ENCODE measurements at regions not wholly inside any gene's neighbourhood (a gene's known extent, or its start where the extent isn't known, plus 50 kb on each side); places are given as distances from the start of the nearest gene placed in this dataset.

DNA sequence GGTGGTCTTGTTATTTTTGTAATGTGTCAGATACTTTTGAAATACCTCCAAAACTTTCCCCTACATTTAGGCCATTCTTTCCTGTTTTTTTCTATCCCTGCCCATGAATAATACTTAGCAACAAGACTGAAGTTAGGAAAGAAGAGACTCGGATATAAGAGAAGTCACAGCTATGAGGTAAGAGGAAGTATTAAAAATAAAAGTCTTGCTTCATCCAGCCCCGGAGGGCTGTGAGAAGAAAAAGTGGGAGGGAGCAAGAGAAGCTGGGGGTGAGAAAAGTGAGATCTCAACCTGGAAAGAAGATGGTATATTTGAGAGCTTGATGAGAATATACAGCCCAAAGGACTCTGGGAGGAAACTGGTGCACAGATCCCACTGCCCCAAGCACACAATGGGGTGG, 213.5 kb upstream of the CDIN1 start:
- no peaks in the 10 kb centered on the region for H3K36me3 Mint-ChIP-seq (ENCODE audit: low read depth)
- TF ChIP-seq, protein P1, sequence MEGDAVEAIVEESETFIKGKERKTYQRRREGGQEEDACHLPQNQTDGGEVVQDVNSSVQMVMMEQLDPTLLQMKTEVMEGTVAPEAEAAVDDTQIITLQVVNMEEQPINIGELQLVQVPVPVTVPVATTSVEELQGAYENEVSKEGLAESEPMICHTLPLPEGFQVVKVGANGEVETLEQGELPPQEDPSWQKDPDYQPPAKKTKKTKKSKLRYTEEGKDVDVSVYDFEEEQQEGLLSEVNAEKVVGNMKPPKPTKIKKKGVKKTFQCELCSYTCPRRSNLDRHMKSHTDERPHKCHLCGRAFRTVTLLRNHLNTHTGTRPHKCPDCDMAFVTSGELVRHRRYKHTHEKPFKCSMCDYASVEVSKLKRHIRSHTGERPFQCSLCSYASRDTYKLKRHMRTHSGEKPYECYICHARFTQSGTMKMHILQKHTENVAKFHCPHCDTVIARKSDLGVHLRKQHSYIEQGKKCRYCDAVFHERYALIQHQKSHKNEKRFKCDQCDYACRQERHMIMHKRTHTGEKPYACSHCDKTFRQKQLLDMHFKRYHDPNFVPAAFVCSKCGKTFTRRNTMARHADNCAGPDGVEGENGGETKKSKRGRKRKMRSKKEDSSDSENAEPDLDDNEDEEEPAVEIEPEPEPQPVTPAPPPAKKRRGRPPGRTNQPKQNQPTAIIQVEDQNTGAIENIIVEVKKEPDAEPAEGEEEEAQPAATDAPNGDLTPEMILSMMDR (IDR thresholded peaks at IDR 0.05; ENCODE audit: unreplicated experiment in 3 of 3): no peak
- no peaks in the 10 kb centered on the region for H3K27me3 Mint-ChIP-seq (ENCODE audit: low read depth)
- no peaks in the 10 kb centered on the region for H3K9me3 Mint-ChIP-seq
- H3K27ac Mint-ChIP-seq: no peak overlapping the region
- peaks cover 26% of the 10 kb centered on the region for H3K4me1 Mint-ChIP-seq
- H3K4me3 Mint-ChIP-seq: no peak overlapping the region

DNA sequence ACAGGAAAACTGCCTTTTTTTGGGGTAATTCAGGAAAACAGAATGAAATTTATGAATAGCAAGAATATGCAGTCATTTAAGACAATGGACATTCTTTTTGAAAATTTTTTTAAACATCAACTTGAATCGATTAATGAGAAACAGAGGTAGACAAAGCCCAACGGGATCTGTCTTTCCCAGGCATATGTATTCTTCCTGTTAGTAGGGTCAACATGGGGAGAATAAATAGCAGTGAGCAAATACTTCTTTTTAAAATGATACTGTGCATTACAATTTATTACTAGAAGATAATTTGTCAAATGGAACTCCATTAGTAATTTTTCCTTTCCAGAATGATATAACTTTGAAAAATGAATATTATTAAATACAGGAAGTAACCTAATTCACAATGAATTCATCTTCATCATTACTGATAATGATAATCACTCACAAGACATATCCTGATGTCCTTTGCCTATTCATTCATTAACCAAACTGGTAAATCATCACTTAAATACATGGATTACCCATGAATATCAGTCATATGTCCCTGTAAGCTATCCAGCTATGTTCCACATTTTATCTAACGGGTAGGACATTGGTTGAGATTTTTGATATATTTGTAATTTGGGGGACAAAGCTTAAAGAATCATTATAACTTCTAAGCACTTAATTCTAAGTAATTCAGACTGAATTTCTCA, 209.2 kb upstream of the CDIN1 start:
- Mint-ChIP-seq H3K27me3 (ENCODE audit: low read depth) (no peaks in the 10 kb centered on the region), H3K4me1 (peaks cover 3% of the 10 kb centered on the region), H3K4me3 (no peak overlapping the region), H3K27ac (no peak overlapping the region), H3K36me3 (ENCODE audit: low read depth) (no peaks in the 10 kb centered on the region), H3K9me3 (no peaks in the 10 kb centered on the region)
- TF ChIP-seq, protein P1 (IDR thresholded peaks at IDR 0.05; ENCODE audit: unreplicated experiment in 3 of 3): no peak

DNA sequence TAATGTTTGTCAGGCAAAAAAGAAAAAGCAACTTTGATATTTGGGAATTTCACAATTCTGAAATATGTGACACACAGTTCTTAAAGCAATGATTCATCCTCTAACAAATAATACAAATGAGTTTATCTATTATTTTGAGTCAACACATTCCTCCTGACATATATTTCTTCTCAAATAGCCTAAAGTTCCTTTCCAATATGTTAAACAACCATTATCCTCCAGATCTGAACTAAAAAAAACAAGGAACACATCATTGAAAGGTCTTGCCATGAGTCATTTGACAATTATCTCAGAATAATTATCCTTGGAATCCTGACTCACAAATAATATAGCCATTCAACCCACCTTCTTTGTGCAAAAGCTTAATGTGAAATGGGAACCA, 208.7 kb upstream of the CDIN1 start:
- H3K36me3 Mint-ChIP-seq (ENCODE audit: low read depth): no peaks in the 10 kb centered on the region
- H3K27me3 Mint-ChIP-seq (ENCODE audit: low read depth): no peaks in the 10 kb centered on the region
- H3K4me3 Mint-ChIP-seq: no peak overlapping the region
- TF ChIP-seq, protein P1 (IDR thresholded peaks at IDR 0.05; ENCODE audit: unreplicated experiment in 3 of 3): no peak
- no peaks in the 10 kb centered on the region for H3K9me3 Mint-ChIP-seq
- H3K4me1 Mint-ChIP-seq: peaks cover 3% of the 10 kb centered on the region
- H3K27ac Mint-ChIP-seq: no peak overlapping the region

DNA sequence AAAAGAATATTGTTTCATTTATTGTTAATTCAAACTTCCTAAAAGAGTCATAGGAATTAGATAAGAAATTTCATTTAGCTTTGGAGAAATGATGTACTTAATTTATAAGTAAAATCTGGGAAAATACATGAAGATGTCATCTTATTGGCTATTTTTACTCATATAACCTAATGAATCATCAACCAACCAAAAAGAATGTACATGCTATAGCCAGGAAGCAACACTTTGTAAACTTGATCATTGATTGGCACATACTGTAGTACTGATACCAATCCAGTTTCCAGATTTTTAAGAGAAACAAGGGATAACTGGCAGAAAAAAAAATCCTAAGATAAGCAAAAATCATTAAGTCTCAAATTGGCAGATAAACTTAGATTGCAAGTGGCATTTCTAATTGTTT, 207.9 kb upstream of the CDIN1 start:
- Mint-ChIP-seq H3K27me3 (ENCODE audit: low read depth) (no peaks in the 10 kb centered on the region), H3K4me1 (peaks cover 3% of the 10 kb centered on the region), H3K36me3 (ENCODE audit: low read depth) (no peaks in the 10 kb centered on the region), H3K9me3 (no peaks in the 10 kb centered on the region), H3K27ac (no peak overlapping the region), H3K4me3 (no peak overlapping the region)
- TF ChIP-seq, protein P1 (IDR thresholded peaks at IDR 0.05; ENCODE audit: unreplicated experiment in 3 of 3): no peak

DNA sequence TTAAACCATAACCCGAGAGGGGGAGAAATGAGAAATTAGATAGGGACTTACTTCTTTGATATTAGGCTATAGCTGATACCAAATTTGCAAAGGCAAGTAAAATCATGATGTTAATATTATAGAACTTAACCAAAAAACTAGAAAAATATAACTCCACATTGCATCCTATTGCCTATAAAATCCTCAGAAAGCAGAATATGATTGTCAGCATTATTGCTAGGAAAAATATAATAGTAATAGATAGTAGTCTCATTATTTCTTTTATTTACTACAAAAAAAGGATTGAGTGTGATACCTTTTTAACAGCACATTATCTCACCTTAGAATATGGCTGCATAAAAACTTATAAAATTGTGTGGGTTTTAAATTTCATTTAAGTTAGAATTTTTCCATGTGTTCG, 206.5 kb upstream of the CDIN1 start:
- H3K4me3 Mint-ChIP-seq: no peak overlapping the region
- H3K9me3 Mint-ChIP-seq: no peaks in the 10 kb centered on the region
- no peak overlapping the region for H3K27ac Mint-ChIP-seq
- TF ChIP-seq, protein P1 (IDR thresholded peaks at IDR 0.05; ENCODE audit: unreplicated experiment in 3 of 3): no peak
- no peaks in the 10 kb centered on the region for H3K27me3 Mint-ChIP-seq (ENCODE audit: low read depth)
- H3K4me1 Mint-ChIP-seq: peaks cover 3% of the 10 kb centered on the region
- no peaks in the 10 kb centered on the region for H3K36me3 Mint-ChIP-seq (ENCODE audit: low read depth)

DNA sequence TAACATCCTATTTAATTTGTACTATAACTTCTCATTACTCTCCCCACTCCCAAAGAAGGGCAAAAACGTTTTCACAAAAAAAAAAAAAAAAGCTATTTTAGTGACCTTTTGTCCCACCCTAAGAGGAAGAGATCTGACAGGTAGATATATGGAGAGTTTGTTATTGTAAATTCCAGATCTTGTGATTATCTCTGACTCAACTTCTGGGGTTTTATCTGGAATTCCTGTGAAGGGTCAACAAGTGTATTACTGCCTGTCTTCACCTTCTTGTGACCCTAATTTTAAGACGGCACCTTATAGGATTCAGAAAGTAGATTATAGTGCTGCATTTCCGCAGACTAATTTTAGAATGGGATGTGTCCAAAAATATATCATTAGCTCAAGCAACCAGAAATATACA, 205.9 kb upstream of the CDIN1 start:
- Mint-ChIP-seq H3K4me1 (peaks cover 3% of the 10 kb centered on the region), H3K27ac (no peak overlapping the region), H3K9me3 (peaks cover 4% of the 10 kb centered on the region), H3K27me3 (ENCODE audit: low read depth) (no peaks in the 10 kb centered on the region), H3K36me3 (ENCODE audit: low read depth) (no peaks in the 10 kb centered on the region), H3K4me3 (no peak overlapping the region)
- TF ChIP-seq, protein P1 (IDR thresholded peaks at IDR 0.05; ENCODE audit: unreplicated experiment in 3 of 3): no peak

All from nephron (organoid).